ENCODE measurements at regions not wholly inside any gene's neighbourhood (a gene's known extent, or its start where the extent isn't known, plus 50 kb on each side); places are given as distances from the start of the nearest gene placed in this dataset.
A peak's percentile ranks its signal among the peaks of the same experiment; 100 is the strongest.

DNA sequence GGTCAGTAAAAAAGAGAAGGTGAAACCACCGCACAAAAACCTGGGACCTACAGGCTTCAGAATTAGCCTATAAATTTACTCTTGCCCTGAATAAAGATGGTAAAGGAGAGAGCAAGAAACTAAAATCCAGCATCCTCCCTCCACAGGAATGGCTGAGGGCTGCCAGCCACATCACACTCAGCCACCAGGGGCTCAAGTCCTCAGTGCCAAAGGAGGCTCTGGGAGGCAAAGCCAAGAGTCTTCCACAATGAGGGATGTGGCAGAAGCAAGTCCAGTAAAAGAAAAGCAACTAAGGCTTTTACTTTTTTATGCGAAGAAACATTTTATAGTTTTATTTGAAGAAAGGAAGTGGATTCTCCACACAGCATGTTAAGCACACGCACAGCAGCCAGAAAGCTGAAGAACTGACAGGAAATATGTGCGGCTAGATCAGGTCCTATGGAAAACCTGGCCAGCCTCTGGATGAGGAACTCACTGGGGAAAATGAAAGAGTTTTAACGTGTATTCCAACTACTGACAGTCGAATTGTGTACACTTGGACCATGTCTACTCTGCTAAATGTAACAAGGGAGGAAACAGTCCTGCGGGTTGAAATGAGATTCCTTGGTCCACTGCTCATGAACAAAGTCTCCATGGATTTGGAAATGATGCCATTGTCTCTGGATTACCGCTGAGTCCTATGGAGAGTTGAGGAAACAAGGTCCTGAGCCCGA is 219.4 kb upstream of the SSTR4 start:
- WGBS, 4 donors = 61 to 77% (median 71%) methylated on average over 9 of the region's 9 CpGs
- Histone ChIP-seq H3K4me3 (no peak overlapping the region), H3K4me1 (replicated peaks in 1 of 2) (no peaks in the 10 kb centered on the region), H3K36me3 (replicated peaks in 1 of 2) (no peaks in the 10 kb centered on the region), H3K27me3 (no peaks in the 10 kb centered on the region), H3K27ac (no peak overlapping the region), H3K9me3 (replicated peaks in 1 of 3) (no peaks in the 10 kb centered on the region)
- intact Hi-C loops (cut with DNase I) = no loop called here
- no peak for DNase-seq
- TF ChIP-seq CTCF (IDR thresholded peaks at IDR 0.05) (peak in 1 of 6 experiments; percentile 6), POLR2A (IDR thresholded peaks at IDR 0.05) (no peak)

GRCh38 chr20:22818636-22819035 is 216.5 kb upstream of the SSTR4 start:
- WGBS, 4 donors = 82 to 90% (median 88%) methylated on average over 4 of the region's 4 CpGs
- no peak for DNase-seq
- Histone ChIP-seq H3K36me3 (replicated peaks in 1 of 2) (no peaks in the 10 kb centered on the region), H3K27ac (no peak overlapping the region), H3K9me3 (replicated peaks in 1 of 3) (no peaks in the 10 kb centered on the region), H3K27me3 (no peaks in the 10 kb centered on the region), H3K4me3 (no peak overlapping the region), H3K4me1 (replicated peaks in 1 of 2) (no peaks in the 10 kb centered on the region)
- intact Hi-C loops (cut with DNase I) = no loop called here
- TF ChIP-seq CTCF (IDR thresholded peaks at IDR 0.05) = no peak
- no peak for TF ChIP-seq POLR2A (IDR thresholded peaks at IDR 0.05)

DNA sequence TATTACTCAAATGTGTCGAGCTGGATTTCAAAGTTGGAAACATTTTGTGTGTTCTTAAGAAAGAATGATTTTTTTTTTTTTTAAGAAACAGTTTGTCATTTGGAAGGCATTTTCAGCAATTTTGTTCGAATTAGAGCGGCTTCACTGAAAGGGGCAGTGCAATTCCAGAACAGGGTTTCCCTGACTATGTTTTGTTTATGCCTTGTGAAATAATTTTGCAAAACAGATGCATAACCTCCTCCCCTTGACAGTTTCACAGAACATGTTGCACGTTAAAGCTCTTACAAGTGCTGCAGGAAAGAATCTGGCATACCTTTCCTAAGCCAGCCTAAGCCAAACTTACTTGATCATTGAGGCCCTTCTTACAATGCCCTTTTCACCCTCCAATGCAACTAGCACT is 216.0 kb upstream of the SSTR4 start:
- TF ChIP-seq CTCF (IDR thresholded peaks at IDR 0.05) (no peak), POLR2A (IDR thresholded peaks at IDR 0.05) (no peak)
- H3K9me3 ChIP-seq (replicated peaks in 1 of 3) = no peaks in the 10 kb centered on the region
- H3K4me1 ChIP-seq (replicated peaks in 1 of 2) = no peaks in the 10 kb centered on the region
- no peaks in the 10 kb centered on the region for H3K36me3 ChIP-seq (replicated peaks in 1 of 2)
- no peak overlapping the region for H3K4me3 ChIP-seq
- intact Hi-C loops (cut with DNase I) = no loop called here
- no peaks in the 10 kb centered on the region for H3K27me3 ChIP-seq
- 85 to 96% (median 91%) methylated on average over 4 of the region's 4 CpGs for WGBS, 4 donors
- no peak for DNase-seq
- no peak overlapping the region for H3K27ac ChIP-seq

DNA sequence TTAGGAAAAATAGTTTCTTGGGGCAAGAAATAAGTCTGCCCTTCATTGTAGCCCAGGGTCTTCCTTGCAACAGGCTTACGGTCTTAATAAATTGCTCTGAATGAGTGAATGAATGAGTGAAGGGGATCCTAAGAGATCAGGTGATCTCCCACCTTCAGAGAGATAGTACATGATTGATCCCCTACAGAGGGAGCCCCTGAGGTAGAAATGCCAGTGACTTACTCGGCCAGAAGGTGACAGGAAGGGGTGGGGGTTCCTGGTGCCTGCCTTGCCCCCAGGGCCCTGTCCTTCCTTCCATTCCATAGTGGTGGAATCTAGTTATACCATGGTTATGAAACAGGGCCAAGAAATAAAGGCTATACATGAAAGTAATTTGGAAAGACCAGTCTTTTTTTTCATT is 215.3 kb upstream of the SSTR4 start:
- 69 to 85% (median 81%) methylated on average over 2 of the region's 2 CpGs for WGBS, 4 donors
- Histone ChIP-seq H3K36me3 (replicated peaks in 1 of 2) (no peaks in the 10 kb centered on the region), H3K4me3 (no peak overlapping the region), H3K4me1 (replicated peaks in 1 of 2) (no peaks in the 10 kb centered on the region), H3K27me3 (no peaks in the 10 kb centered on the region), H3K27ac (no peak overlapping the region), H3K9me3 (replicated peaks in 1 of 3) (no peaks in the 10 kb centered on the region)
- no peak for DNase-seq
- intact Hi-C loops (cut with DNase I) = loop anchor here in 1 of 2 donors (10.0 kb wide), 1 partner anchor 65 kb away; no protein-coding TSS in a partner anchor
- TF ChIP-seq POLR2A (IDR thresholded peaks at IDR 0.05) (no peak), CTCF (IDR thresholded peaks at IDR 0.05) (no peak)

Data from adrenal gland (tissue), 9 donors.